ENCODE measurements at regions not wholly inside any gene's neighbourhood (a gene's known extent, or its start where the extent isn't known, plus 50 kb on each side); places are given as distances from the start of the nearest gene placed in this dataset.

- POLR2A ChIA-PET = no interaction called here
- H3K4me3 ChIP-seq (replicated peaks in 1 of 3; ENCODE audit: insufficient read depth in 1 of 3, low read depth in 1 of 3, low read length in 3 of 3) = no peak overlapping the region
- no peaks in the 10 kb centered on the region for H3K27me3 ChIP-seq (ENCODE audit: control insufficient read depth in 2 of 2, insufficient read depth in 2 of 2, low read length in 2 of 2)
- CTCF ChIA-PET = no interaction called here
- no peaks in the 10 kb centered on the region for H3K79me2 ChIP-seq (ENCODE audit: control insufficient read depth, insufficient read depth, low read length)
- no peaks in the 10 kb centered on the region for H4K20me1 ChIP-seq (replicated peaks; ENCODE audit: control insufficient read depth, extremely low read depth, insufficient read depth, low read length)
- DNase-seq (ENCODE audit: low read depth, low spot score) = no peak
- H3K27ac ChIP-seq (ENCODE audit: insufficient read depth, low read depth, low read length) = no peak overlapping the region
- no peak overlapping the region for H2AFZ ChIP-seq (ENCODE audit: low read depth, low read length)
- dilution Hi-C loops (cut with MboI; ENCODE audit: extremely low pct_ligation_motif_present, low sequenced_read_pairs) (no loop called here), intact Hi-C loops (cut with micrococcal nuclease) (no loop called here)
- H3K9me1 ChIP-seq (replicated peaks; ENCODE audit: control insufficient read depth, extremely low read depth, insufficient read depth, low read length) = no peaks in the 10 kb centered on the region
- H3K4me1 ChIP-seq (ENCODE audit: control insufficient read depth, extremely low read depth, insufficient read depth, low read length) = no peaks in the 10 kb centered on the region
- no TSS peak for BruUV-seq (replicated peaks)
- H3K9me3 ChIP-seq (replicated peaks; ENCODE audit: control insufficient read depth, insufficient read depth, low read length) = no peaks in the 10 kb centered on the region
- H3K9ac ChIP-seq (replicated peaks; ENCODE audit: extremely low read depth, insufficient read depth, low read length) = no peak overlapping the region
- no peak for TF ChIP-seq POLR2A (IDR thresholded peaks at IDR 0.05; ENCODE audit: low read depth, low read length)
- no peak overlapping the region for H3K4me2 ChIP-seq (ENCODE audit: insufficient read depth, low read length)
- H3K36me3 ChIP-seq (ENCODE audit: control insufficient read depth in 2 of 2, extremely low read depth in 1 of 2, insufficient read depth in 2 of 2, low read length in 2 of 2) = no peaks in the 10 kb centered on the region
- FAIRE-seq = no peak
Measured at GRCh38 chr13:62088165-62088564, 672.5 kb upstream of the PCDH20 start.

GRCh38 chr13:62087124-62087523 is 671.5 kb upstream of the PCDH20 start:
- H3K9me3 ChIP-seq (replicated peaks; ENCODE audit: control insufficient read depth, insufficient read depth, low read length) = no peaks in the 10 kb centered on the region
- TF ChIP-seq GATA2 (IDR thresholded peaks at IDR 0.05; ENCODE audit: insufficient read depth, insufficient read length, low read depth, low read length) (no peak), FOS (IDR thresholded peaks at IDR 0.05; ENCODE audit: borderline replicate concordance, insufficient read depth, low read length) (no peak), POLR2AphosphoS5 (IDR thresholded peaks at IDR 0.05; ENCODE audit: insufficient read depth, low read depth, low read length) (no peak), POLR2A (IDR thresholded peaks at IDR 0.05; ENCODE audit: low read depth, low read length) (no peak)
- DNase-seq (ENCODE audit: low read depth, low spot score) = no peak

More at GRCh38 chr13:62087124-62087523, 671.5 kb upstream of the PCDH20 start:
- no peaks in the 10 kb centered on the region for H3K36me3 ChIP-seq (ENCODE audit: control insufficient read depth in 2 of 2, extremely low read depth in 1 of 2, insufficient read depth in 2 of 2, low read length in 2 of 2)
- dilution Hi-C loops (cut with MboI; ENCODE audit: extremely low pct_ligation_motif_present, low sequenced_read_pairs) = no loop called here
- no peak overlapping the region for H3K9ac ChIP-seq (replicated peaks; ENCODE audit: extremely low read depth, insufficient read depth, low read length)
- intact Hi-C loops (cut with micrococcal nuclease) = no loop called here
- H3K4me1 ChIP-seq (ENCODE audit: control insufficient read depth, extremely low read depth, insufficient read depth, low read length) = no peaks in the 10 kb centered on the region
- no peak overlapping the region for H3K4me2 ChIP-seq (ENCODE audit: insufficient read depth, low read length)
- no peak overlapping the region for H3K4me3 ChIP-seq (replicated peaks in 1 of 3; ENCODE audit: insufficient read depth in 1 of 3, low read depth in 1 of 3, low read length in 3 of 3)
- H4K20me1 ChIP-seq (replicated peaks; ENCODE audit: control insufficient read depth, extremely low read depth, insufficient read depth, low read length) = no peaks in the 10 kb centered on the region
- H3K27ac ChIP-seq (ENCODE audit: insufficient read depth, low read depth, low read length) = no peak overlapping the region
- no peaks in the 10 kb centered on the region for H3K27me3 ChIP-seq (ENCODE audit: control insufficient read depth in 2 of 2, insufficient read depth in 2 of 2, low read length in 2 of 2)
- H3K9me1 ChIP-seq (replicated peaks; ENCODE audit: control insufficient read depth, extremely low read depth, insufficient read depth, low read length) = no peaks in the 10 kb centered on the region
- no peak for FAIRE-seq
- no peaks in the 10 kb centered on the region for H3K79me2 ChIP-seq (ENCODE audit: control insufficient read depth, insufficient read depth, low read length)
- ChIA-PET POLR2A (no interaction called here), CTCF (no interaction called here)
- no peak overlapping the region for H2AFZ ChIP-seq (ENCODE audit: low read depth, low read length)
- BruUV-seq (replicated peaks) = no TSS peak

Measured in endothelial cell of umbilical vein (primary cell).